Activated CD4-positive, alpha-beta T cell treated with anti-CD3 and anti-CD28 coated beads, Interleukin-2, amount 10 ng/mL, durations not matched to agents 24 days and 14 days (primary cell): ENCODE measurements at regions not wholly inside any gene's neighbourhood (a gene's known extent, or its start where the extent isn't known, plus 50 kb on each side); places are given as distances from the start of the nearest gene placed in this dataset.

Experiments used
- DNase-seq: peaks from one replicate; pipeline ENCODE4 v3.0.0; 2022
- H3K27ac Mint-ChIP-seq: one replicate; pipeline ENCODE4 v1.8.0; 2022; ENCODE audit warnings: mild to moderate bottlenecking, mixed read lengths
- H3K27me3 Mint-ChIP-seq: one replicate; pipeline ENCODE4 v1.8.0; 2022; ENCODE audit warnings: mixed read lengths
- H3K36me3 Mint-ChIP-seq: one replicate; pipeline ENCODE4 v1.8.0; 2022; ENCODE audit warnings: low read depth, mild to moderate bottlenecking, mixed read lengths
- H3K4me1 Mint-ChIP-seq: one replicate; pipeline ENCODE4 v1.8.0; 2021; ENCODE audit warnings: mixed read lengths
- H3K4me3 Mint-ChIP-seq: one replicate; pipeline ENCODE4 v1.8.0; 2022; ENCODE audit warnings: mild to moderate bottlenecking, moderate library complexity, mixed read lengths
- H3K9me3 Mint-ChIP-seq: one replicate; pipeline ENCODE4 v1.8.0; 2021; ENCODE audit warnings: mixed read lengths
- intact Hi-C: fragments of 100-400 bp; cut with micrococcal nuclease; formaldehyde crosslinking; loops from one replicate; pipeline ENCODE4 v1.15.1; 2023

DNA sequence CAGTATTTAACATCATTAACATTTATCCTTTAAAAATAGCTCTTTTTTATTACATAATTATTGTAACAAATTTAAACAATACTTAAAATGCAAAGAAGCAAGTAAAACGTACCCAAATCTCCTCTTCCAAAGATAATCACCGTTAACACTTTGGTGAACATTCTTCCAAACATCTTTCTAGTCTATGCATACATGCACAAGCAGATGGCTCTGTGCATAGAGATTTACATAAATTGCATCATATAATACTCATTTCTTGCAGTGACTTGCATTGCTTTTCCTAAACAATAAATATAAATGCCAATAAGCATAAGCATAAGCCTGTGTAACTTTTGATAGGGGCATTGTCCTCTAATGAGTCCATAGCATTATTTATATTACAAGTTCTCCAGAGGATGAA lies 89.4 kb upstream of the PALS2 start:
- H3K4me3 Mint-ChIP-seq, result no peak overlapping the region
- DNase-seq, result no peak
- H3K27me3 Mint-ChIP-seq, result peaks cover 15% of the 10 kb centered on the region
- H3K27ac Mint-ChIP-seq, result no peak overlapping the region
- intact Hi-C loops, result no loop called here
- H3K36me3 Mint-ChIP-seq, result no peaks in the 10 kb centered on the region
- H3K9me3 Mint-ChIP-seq, result no peaks in the 10 kb centered on the region
- no peaks in the 10 kb centered on the region for H3K4me1 Mint-ChIP-seq

- H3K27me3 Mint-ChIP-seq, result peaks cover 25% of the 10 kb centered on the region
- intact Hi-C loops, result no loop called here
- H3K4me3 Mint-ChIP-seq, result no peak overlapping the region
- no peaks in the 10 kb centered on the region for H3K9me3 Mint-ChIP-seq
- no peaks in the 10 kb centered on the region for H3K36me3 Mint-ChIP-seq
- no peak for DNase-seq
- no peak overlapping the region for H3K27ac Mint-ChIP-seq
- no peaks in the 10 kb centered on the region for H3K4me1 Mint-ChIP-seq
Measured at GRCh38 chr7:24492576-24492975, 80.7 kb upstream of the PALS2 start.

DNA sequence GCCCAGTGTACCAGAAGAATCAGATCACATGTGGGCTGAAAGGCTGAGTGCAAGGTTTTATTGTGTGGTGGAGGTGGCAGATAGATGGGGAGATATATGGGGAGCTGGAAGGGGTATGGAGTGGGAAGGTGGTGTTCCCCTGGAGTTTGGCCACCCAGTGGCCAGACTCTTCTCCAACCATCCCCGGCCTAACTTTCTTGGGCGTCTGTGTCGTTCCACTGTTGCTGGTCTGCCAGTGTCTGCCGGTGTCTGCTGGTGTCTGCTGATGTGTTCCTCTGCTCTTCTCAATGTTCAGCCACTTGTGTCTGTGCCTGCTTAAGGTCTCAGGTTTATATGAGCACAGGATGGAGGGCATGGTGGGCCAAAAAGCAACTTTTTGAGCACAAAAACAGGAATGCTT lies 78.4 kb upstream of the PALS2 start:
- intact Hi-C loops, result no loop called here
- Mint-ChIP-seq H3K9me3 (no peaks in the 10 kb centered on the region), H3K4me1 (no peaks in the 10 kb centered on the region), H3K36me3 (no peaks in the 10 kb centered on the region), H3K27ac (no peak overlapping the region), H3K4me3 (no peak overlapping the region), H3K27me3 (peaks cover 29% of the 10 kb centered on the region)
- no peak for DNase-seq

DNA sequence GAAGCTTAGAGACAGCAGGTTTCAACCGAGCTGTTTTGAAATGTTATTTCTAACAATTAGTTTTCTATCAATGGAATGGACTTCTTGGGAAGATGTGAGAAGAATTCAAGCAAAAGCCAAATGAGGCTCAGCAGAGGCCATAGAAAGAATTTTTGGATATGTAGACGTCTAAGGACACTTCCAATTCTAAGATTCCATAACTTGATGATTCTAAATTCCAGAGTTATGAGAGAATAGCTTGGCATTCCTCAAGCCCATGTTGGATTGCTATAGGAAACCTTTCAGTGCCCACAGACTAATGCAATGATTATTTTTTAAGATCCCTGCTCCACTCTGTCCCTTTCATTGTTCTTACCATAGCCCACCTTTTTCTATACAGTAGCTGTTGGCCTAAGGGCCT lies 77.2 kb upstream of the PALS2 start:
- DNase-seq, result no peak
- no peak overlapping the region for H3K4me3 Mint-ChIP-seq
- H3K9me3 Mint-ChIP-seq, result no peaks in the 10 kb centered on the region
- intact Hi-C loops, result no loop called here
- H3K27ac Mint-ChIP-seq, result no peak overlapping the region
- peaks cover 23% of the 10 kb centered on the region for H3K27me3 Mint-ChIP-seq
- no peaks in the 10 kb centered on the region for H3K4me1 Mint-ChIP-seq
- no peaks in the 10 kb centered on the region for H3K36me3 Mint-ChIP-seq

- H3K36me3 Mint-ChIP-seq, result no peaks in the 10 kb centered on the region
- H3K4me3 Mint-ChIP-seq, result no peak overlapping the region
- H3K27ac Mint-ChIP-seq, result no peak overlapping the region
- H3K4me1 Mint-ChIP-seq, result no peaks in the 10 kb centered on the region
- intact Hi-C loops, result no loop called here
- H3K9me3 Mint-ChIP-seq, result no peaks in the 10 kb centered on the region
- no peak for DNase-seq
- peaks cover 16% of the 10 kb centered on the region for H3K27me3 Mint-ChIP-seq
Measured at GRCh38 chr7:24498439-24498838, 74.8 kb upstream of the PALS2 start.

GRCh38 chr7:24499871-24500270 lies 73.4 kb upstream of the PALS2 start:
- intact Hi-C loops, result no loop called here
- H3K4me3 Mint-ChIP-seq, result no peak overlapping the region
- H3K27me3 Mint-ChIP-seq, result peaks cover 11% of the 10 kb centered on the region
- DNase-seq, result no peak
- H3K27ac Mint-ChIP-seq, result no peak overlapping the region
- H3K4me1 Mint-ChIP-seq, result no peaks in the 10 kb centered on the region
- H3K36me3 Mint-ChIP-seq, result no peaks in the 10 kb centered on the region
- H3K9me3 Mint-ChIP-seq, result no peaks in the 10 kb centered on the region

DNA sequence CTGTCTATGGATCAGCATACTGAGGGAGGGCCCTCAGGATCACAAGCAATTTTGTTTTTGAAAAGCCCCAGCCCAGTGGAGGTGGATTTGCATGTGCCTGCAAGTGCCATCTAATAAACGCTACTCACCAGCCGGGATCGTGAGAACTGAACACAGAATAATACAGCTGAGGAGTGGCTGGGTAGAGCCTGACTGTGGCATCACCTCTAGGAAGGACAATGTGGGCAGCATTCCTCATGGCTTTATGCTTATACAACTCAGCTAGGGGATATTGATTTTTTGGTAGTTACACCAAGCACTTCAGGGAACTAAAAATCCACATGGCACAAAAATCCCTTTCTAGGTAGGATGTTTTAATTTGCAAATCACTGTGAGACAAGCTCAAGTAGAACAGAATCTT lies 72.7 kb upstream of the PALS2 start:
- Mint-ChIP-seq H3K4me3 (no peak overlapping the region), H3K9me3 (no peaks in the 10 kb centered on the region), H3K27me3 (peaks cover 11% of the 10 kb centered on the region), H3K27ac (no peak overlapping the region), H3K4me1 (no peaks in the 10 kb centered on the region), H3K36me3 (no peaks in the 10 kb centered on the region)
- intact Hi-C loops, result no loop called here
- DNase-seq, result no peak

DNA sequence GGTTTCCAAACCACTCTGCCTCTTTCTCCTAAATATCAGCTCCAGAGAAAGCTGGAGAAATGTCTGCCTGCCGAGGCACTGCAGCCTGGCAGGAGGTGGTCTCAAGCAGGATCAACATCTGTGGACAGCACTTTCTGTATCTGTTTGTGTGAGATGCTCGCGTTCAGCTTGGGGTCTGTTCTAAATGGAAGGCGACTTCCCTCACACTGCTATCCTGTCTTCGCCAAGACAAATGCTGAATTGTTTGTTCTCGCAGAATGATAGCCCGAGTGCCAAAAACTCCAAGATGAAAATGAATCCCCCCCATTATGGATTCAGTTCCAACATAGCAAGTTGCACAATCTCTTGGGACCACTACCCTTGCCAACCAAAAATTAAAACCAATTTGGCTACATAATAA lies 72.2 kb upstream of the PALS2 start:
- H3K27ac Mint-ChIP-seq, result no peak overlapping the region
- intact Hi-C loops, result no loop called here
- peaks cover 9% of the 10 kb centered on the region for H3K27me3 Mint-ChIP-seq
- H3K4me1 Mint-ChIP-seq, result no peaks in the 10 kb centered on the region
- H3K36me3 Mint-ChIP-seq, result no peaks in the 10 kb centered on the region
- H3K9me3 Mint-ChIP-seq, result no peaks in the 10 kb centered on the region
- no peak overlapping the region for H3K4me3 Mint-ChIP-seq
- DNase-seq, result no peak

DNA sequence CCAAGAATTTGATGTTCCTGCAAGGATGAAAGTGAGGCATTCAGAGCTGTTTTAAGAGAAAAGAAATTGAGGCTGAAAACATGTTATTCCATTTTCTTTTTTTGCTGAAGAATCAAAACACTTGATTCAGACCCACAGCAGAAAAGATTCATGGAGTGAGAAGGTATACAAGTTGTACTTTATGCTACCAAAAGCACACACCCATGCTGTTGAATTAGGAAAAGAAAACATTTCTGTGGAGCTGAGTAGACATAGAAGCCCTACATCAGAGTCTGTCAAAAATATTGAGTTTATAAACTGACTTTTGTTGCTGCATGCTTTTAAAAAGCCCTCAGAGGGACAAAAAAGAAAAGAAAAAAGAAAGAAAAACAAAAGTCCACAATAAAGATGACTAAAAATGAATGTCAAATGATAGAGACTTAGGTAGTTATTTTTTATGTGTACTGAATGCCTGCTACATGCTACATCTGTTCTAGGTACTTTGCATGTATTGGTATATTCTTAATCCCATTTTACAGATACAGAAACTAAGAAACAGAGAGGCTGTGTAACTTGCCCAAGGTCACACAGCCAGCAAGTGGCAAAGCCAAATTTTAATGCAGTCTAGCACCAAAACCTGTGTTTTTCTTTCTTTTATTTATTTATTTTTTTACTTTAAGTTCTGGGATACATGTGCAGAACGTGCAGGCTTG lies 71.7 kb upstream of the PALS2 start:
- H3K36me3 Mint-ChIP-seq, result no peaks in the 10 kb centered on the region
- intact Hi-C loops, result no loop called here
- no peak overlapping the region for H3K4me3 Mint-ChIP-seq
- H3K27ac Mint-ChIP-seq, result no peak overlapping the region
- H3K4me1 Mint-ChIP-seq, result no peaks in the 10 kb centered on the region
- no peaks in the 10 kb centered on the region for H3K9me3 Mint-ChIP-seq
- H3K27me3 Mint-ChIP-seq, result peaks cover 9% of the 10 kb centered on the region
- no peak for DNase-seq

GRCh38 chr7:24502135-24502488 lies 71.1 kb upstream of the PALS2 start:
- Mint-ChIP-seq H3K27me3 (peaks cover 9% of the 10 kb centered on the region), H3K9me3 (no peaks in the 10 kb centered on the region), H3K4me3 (no peak overlapping the region), H3K4me1 (no peaks in the 10 kb centered on the region), H3K36me3 (no peaks in the 10 kb centered on the region), H3K27ac (no peak overlapping the region)
- intact Hi-C loops, result no loop called here
- DNase-seq, result no peak

- Mint-ChIP-seq H3K27ac (no peak overlapping the region), H3K27me3 (peaks cover 7% of the 10 kb centered on the region), H3K4me3 (no peak overlapping the region), H3K4me1 (no peaks in the 10 kb centered on the region), H3K36me3 (no peaks in the 10 kb centered on the region), H3K9me3 (no peaks in the 10 kb centered on the region)
- DNase-seq, result no peak
- intact Hi-C loops, result no loop called here
Measured at GRCh38 chr7:24503506-24503905, 69.7 kb upstream of the PALS2 start.

GRCh38 chr7:24504040-24504439 lies 69.2 kb upstream of the PALS2 start:
- Mint-ChIP-seq H3K27me3 (peaks cover 7% of the 10 kb centered on the region), H3K4me1 (no peaks in the 10 kb centered on the region), H3K4me3 (no peak overlapping the region), H3K36me3 (no peaks in the 10 kb centered on the region), H3K9me3 (no peaks in the 10 kb centered on the region), H3K27ac (no peak overlapping the region)
- intact Hi-C loops, result no loop called here
- DNase-seq, result no peak

GRCh38 chr7:24504836-24505235 lies 68.4 kb upstream of the PALS2 start:
- H3K4me1 Mint-ChIP-seq, result no peaks in the 10 kb centered on the region
- intact Hi-C loops, result no loop called here
- no peak for DNase-seq
- no peaks in the 10 kb centered on the region for H3K9me3 Mint-ChIP-seq
- no peak overlapping the region for H3K27ac Mint-ChIP-seq
- peaks cover 2% of the 10 kb centered on the region for H3K27me3 Mint-ChIP-seq
- H3K36me3 Mint-ChIP-seq, result no peaks in the 10 kb centered on the region
- H3K4me3 Mint-ChIP-seq, result no peak overlapping the region

DNA sequence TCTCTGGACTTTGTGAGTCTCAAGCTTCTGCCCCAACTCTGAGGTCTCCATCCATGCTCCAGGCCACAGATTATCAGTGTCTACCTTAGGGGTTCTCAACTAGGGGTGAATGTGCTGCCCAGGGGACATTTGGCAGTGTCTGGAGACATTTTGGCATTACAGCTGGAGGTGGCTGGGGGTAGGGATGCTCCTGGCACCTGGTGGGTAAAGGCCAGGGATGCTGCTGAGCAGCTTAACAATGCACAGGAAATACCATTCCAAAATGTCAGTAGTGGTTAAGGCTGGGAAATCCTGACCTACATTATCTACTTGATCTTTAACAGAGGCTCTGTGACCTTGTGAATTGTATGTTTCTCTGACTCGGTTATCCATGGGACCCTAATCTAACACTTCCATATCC lies 67.3 kb upstream of the PALS2 start:
- Mint-ChIP-seq H3K36me3 (no peaks in the 10 kb centered on the region), H3K9me3 (no peaks in the 10 kb centered on the region), H3K4me1 (no peaks in the 10 kb centered on the region), H3K27me3 (peaks cover 4% of the 10 kb centered on the region), H3K27ac (no peak overlapping the region), H3K4me3 (no peak overlapping the region)
- no peak for DNase-seq
- intact Hi-C loops, result no loop called here

- peak; percentile 3 for DNase-seq
- peaks cover 5% of the 10 kb centered on the region for H3K27me3 Mint-ChIP-seq
Measured at GRCh38 chr7:24508316-24508715, 64.9 kb upstream of the PALS2 start.

More at GRCh38 chr7:24508316-24508715, 64.9 kb upstream of the PALS2 start:
- intact Hi-C loops, result no loop called here
- Mint-ChIP-seq H3K4me3 (no peak overlapping the region), H3K4me1 (no peaks in the 10 kb centered on the region), H3K9me3 (no peaks in the 10 kb centered on the region), H3K27ac (no peak overlapping the region), H3K36me3 (no peaks in the 10 kb centered on the region)
